SH-SY5Y (cell line): ENCODE measurements at regions not wholly inside any gene's neighbourhood (a gene's known extent, or its start where the extent isn't known, plus 50 kb on each side); places are given as distances from the start of the nearest gene placed in this dataset.

Source experiments
- GATA2 ChIP-seq: IDR thresholded peaks from 2 replicates; pipeline ENCODE4 v1.6.1; 2011; ENCODE audit warnings: mild to moderate bottlenecking, low read depth, low read length
- GATA3 ChIP-seq: IDR thresholded peaks from 2 replicates; pipeline ENCODE4 v1.6.1; 2011; ENCODE audit warnings: low read depth, mild to moderate bottlenecking, low read length, moderate library complexity

- TF ChIP-seq GATA2 = no peak
- TF ChIP-seq GATA3 = no peak
Observed at GRCh38 chr6:41451515-41452163, 94.5 kb upstream of the FOXP4 start.

GRCh38 chr6:41452763-41453162 is 93.4 kb upstream of the FOXP4 start:
- TF ChIP-seq GATA3 (no peak), GATA2 (no peak)

GRCh38 chr6:41453244-41453643 is 92.9 kb upstream of the FOXP4 start:
- TF ChIP-seq GATA3 = no peak
- TF ChIP-seq GATA2 = no peak

GRCh38 chr6:41454189-41454789 is 91.9 kb upstream of the FOXP4 start:
- no peak for TF ChIP-seq GATA3
- no peak for TF ChIP-seq GATA2

- TF ChIP-seq GATA3 (no peak), GATA2 (no peak)
Observed at GRCh38 chr6:41455410-41455809, 90.8 kb upstream of the FOXP4 start.

GRCh38 chr6:41455818-41456217 is 90.4 kb upstream of the FOXP4 start:
- TF ChIP-seq GATA3 = no peak
- no peak for TF ChIP-seq GATA2

- TF ChIP-seq GATA3 (no peak), GATA2 (no peak)
Observed at GRCh38 chr6:41457303-41457670, 88.9 kb upstream of the FOXP4 start.

GRCh38 chr6:41459738-41460137 is 86.4 kb upstream of the FOXP4 start:
- TF ChIP-seq GATA2 (no peak), GATA3 (no peak)

- TF ChIP-seq GATA2 (no peak), GATA3 (no peak)
Observed at GRCh38 chr6:41460742-41461336, 85.3 kb upstream of the FOXP4 start.

- no peak for TF ChIP-seq GATA3
- TF ChIP-seq GATA2 = no peak
Observed at GRCh38 chr6:41462033-41462432, 84.1 kb upstream of the FOXP4 start.

GRCh38 chr6:41463062-41463930 is 82.9 kb upstream of the FOXP4 start:
- no peak for TF ChIP-seq GATA2
- TF ChIP-seq GATA3 = no peak

GRCh38 chr6:41464019-41464418 is 82.2 kb upstream of the FOXP4 start:
- TF ChIP-seq GATA2 = no peak
- TF ChIP-seq GATA3 = no peak

- TF ChIP-seq GATA3 = no peak
- no peak for TF ChIP-seq GATA2
Observed at GRCh38 chr6:41464481-41464880, 81.7 kb upstream of the FOXP4 start.

GRCh38 chr6:41466437-41466990 is 79.7 kb upstream of the FOXP4 start:
- TF ChIP-seq GATA3 (no peak), GATA2 (no peak)
